GM12878 (cell line): ENCODE measurements at regions not wholly inside any gene's neighbourhood (a gene's known extent, or its start where the extent isn't known, plus 50 kb on each side); places are given as distances from the start of the nearest gene placed in this dataset.

ENCODE experiments used
- ATAC-seq: fragments of 200-7000 bp; cut with Tn5 transposase; 3 replicates; pipeline ENCODE4 v1.9.1; 2020; ENCODE audit warnings: mild to moderate bottlenecking, moderate library complexity
- BruUV-seq: library from RNA; stranded (reverse); fragments of 400-500 nt; replicated peaks from 2 replicates; lab custom pipeline; 2021; lab: Mats Ljungman, UMichigan
- CTCF ChIA-PET: fragments of 300-600 bp; sonication (Branson Sonifier 250); formaldehyde crosslinking; extraction: SDS; loops from one replicate; lab custom pipeline; 2021; ENCODE audit warnings: inconsistent platforms; lab: Yijun Ruan, JAX
- POLR2A ChIA-PET: fragments of 350-600 bp; formaldehyde crosslinking; extraction: SDS; loops from one replicate; lab custom pipeline; 2021; ENCODE audit warnings: inconsistent platforms; lab: Charles Lee
- RAD21 ChIA-PET: fragments of 300-600 bp; sonication (Branson Sonifier 250); formaldehyde crosslinking; loops from one replicate; lab custom pipeline; 2023; ENCODE audit warnings: antibody characterized with exemption; ENCODE audit not compliant: unreplicated experiment; lab: Charles Lee
- SMC1A ChIA-PET: fragments of 300-600 bp; sonication (Branson Sonifier 250); formaldehyde crosslinking; loops from one replicate; lab custom pipeline; 2023; ENCODE audit not compliant: unreplicated experiment, uncharacterized antibody; lab: Charles Lee
- DNase-seq: peaks from one replicate; pipeline ENCODE4 v3.0.0-alpha.2; 2011; ENCODE audit warnings: low read depth, low spot score
- FAIRE-seq: peaks from 3 replicates; lab custom pipeline; 2011; peaks lifted over from hg19 to GRCh38; lab: Jason Lieb, UNC
- H2AFZ ChIP-seq: 2 replicates; pipeline ENCODE4 v1.6.0; 2011; ENCODE audit warnings: low read depth, low read length, control low read depth; ENCODE audit not compliant: control insufficient read depth
- H3K27ac ChIP-seq: 2 replicates; pipeline ENCODE4 v1.5.1; 2011; ENCODE audit warnings: control low read depth; ENCODE audit not compliant: control insufficient read depth, insufficient read depth
- H3K27me3 ChIP-seq, 2 experiments: replicated peaks in 1 of 2; 2 replicates each; pipeline versions ENCODE4 v1.6.0 to v1.6.1; 2011; ENCODE audit warnings: low read length in 1 of 2; ENCODE audit not compliant: control insufficient read depth in 2 of 2, insufficient read depth in 2 of 2
- H3K36me3 ChIP-seq, 2 experiments: 2 replicates each; pipeline ENCODE4 v1.5.1; 2011; ENCODE audit warnings: low read length in 1 of 2; ENCODE audit not compliant: control insufficient read depth in 2 of 2, insufficient read depth in 2 of 2
- H3K4me1 ChIP-seq: 2 replicates; pipeline ENCODE4 v1.6.1; 2011; ENCODE audit warnings: mild to moderate bottlenecking, low read length, moderate library complexity, mixed read lengths; ENCODE audit not compliant: control insufficient read depth, insufficient read depth
- H3K4me2 ChIP-seq: 2 replicates; pipeline ENCODE4 v1.6.0; 2011; ENCODE audit warnings: control low read depth; ENCODE audit not compliant: control insufficient read depth, insufficient read depth
- H3K4me3 ChIP-seq: fragments of 200-600 bp; sonication (generic); 2 replicates; pipeline ENCODE4 v1.5.1; 2016
- H3K79me2 ChIP-seq: 2 replicates; pipeline ENCODE4 v1.6.0; 2011; ENCODE audit warnings: low read length; ENCODE audit not compliant: control insufficient read depth, insufficient read depth
- H3K9ac ChIP-seq: 2 replicates; pipeline ENCODE4 v1.8.0; 2011; ENCODE audit warnings: low read length, control low read depth, mixed read lengths; ENCODE audit not compliant: control insufficient read depth, insufficient read depth
- H3K9me3 ChIP-seq: replicated peaks from 3 replicates; pipeline ENCODE4 v1.5.1; 2011; ENCODE audit warnings: mild to moderate bottlenecking, low read length; ENCODE audit not compliant: control insufficient read depth, insufficient read depth
- H4K20me1 ChIP-seq: 2 replicates; pipeline ENCODE4 v1.6.0; 2011; ENCODE audit not compliant: control insufficient read depth, insufficient read depth
- CBX5 ChIP-seq: sonication (generic); IDR thresholded peaks from 2 replicates; pipeline ENCODE4 v1.6.1; 2016; ENCODE audit warnings: low read depth, moderate library complexity, mild to moderate bottlenecking, inconsistent platforms
- CHD4 ChIP-seq: fragments of 200-600 bp; sonication (generic); IDR thresholded peaks from 2 replicates; pipeline ENCODE4 v1.6.1; 2016; ENCODE audit warnings: mild to moderate bottlenecking
- HDAC2 ChIP-seq: fragments of 200-600 bp; sonication (generic); IDR thresholded peaks from 2 replicates; pipeline ENCODE4 v1.6.1; 2017
- MEF2A ChIP-seq: IDR thresholded peaks from 2 replicates; pipeline ENCODE4 v1.6.1; 2011; ENCODE audit warnings: low read depth, mild to moderate bottlenecking, low read length, moderate library complexity; ENCODE audit not compliant: insufficient read depth
- MTA3 ChIP-seq: IDR thresholded peaks from 2 replicates; pipeline ENCODE4 v1.6.1; 2012; ENCODE audit warnings: low read length, inconsistent platforms, borderline replicate concordance
- RCOR1 ChIP-seq: conservative IDR thresholded peaks from 2 replicates; pipeline ENCODE4 v1.6.1; 2012; ENCODE audit warnings: low read depth, low read length, improper control_type of control experiment
- SP1 ChIP-seq: IDR thresholded peaks from one replicate; pipeline ENCODE4 v1.6.1; 2011; ENCODE audit warnings: low read depth, low read length
- WGBS: methylation state at CpG from one replicate; pipeline ENCODE4 v1.1.6; 2016; ENCODE audit warnings: low lambda C conversion rate; ENCODE audit not compliant: insufficient replicate concordance, insufficient coverage; ENCODE audit errors: missing lambda C conversion rate; 5-methylcytosine and 5-hydroxymethylcytosine counted together
- in situ Hi-C: fragments of 300-500 bp; cut with MboI; formaldehyde crosslinking; loops from 9 replicates; pipeline ENCODE4 v1.14.3; 2018; ENCODE audit warnings: mixed read lengths
- intact Hi-C: fragments of 100-400 bp; cut with micrococcal nuclease; formaldehyde crosslinking; loops from one replicate; pipeline ENCODE4 v1.14.2; 2022; ENCODE audit not compliant: unreplicated experiment
- TF ChIP-seq, protein P1 (sequence below): fragments of 450-650 bp; IDR thresholded peaks from 2 replicates; pipeline ENCODE4 v1.6.1; 2017; ENCODE audit warnings: mild to moderate bottlenecking
- TF ChIP-seq, protein P2 (sequence below): fragments of 450-650 bp; IDR thresholded peaks from 2 replicates; pipeline ENCODE4 v1.6.1; 2017; ENCODE audit warnings: borderline replicate concordance
- TF ChIP-seq, protein P3 (sequence below): fragments of 150-350 bp; IDR thresholded peaks from 2 replicates; pipeline ENCODE4 v1.6.1; 2016; ENCODE audit warnings: low read depth, low read length
- TF ChIP-seq, protein P4 (sequence below): fragments of 450-650 bp; formaldehyde crosslinking; IDR thresholded peaks from 2 replicates; pipeline ENCODE4 v1.4.0; 2020; ENCODE audit warnings: mild to moderate bottlenecking, moderate library complexity

DNA sequence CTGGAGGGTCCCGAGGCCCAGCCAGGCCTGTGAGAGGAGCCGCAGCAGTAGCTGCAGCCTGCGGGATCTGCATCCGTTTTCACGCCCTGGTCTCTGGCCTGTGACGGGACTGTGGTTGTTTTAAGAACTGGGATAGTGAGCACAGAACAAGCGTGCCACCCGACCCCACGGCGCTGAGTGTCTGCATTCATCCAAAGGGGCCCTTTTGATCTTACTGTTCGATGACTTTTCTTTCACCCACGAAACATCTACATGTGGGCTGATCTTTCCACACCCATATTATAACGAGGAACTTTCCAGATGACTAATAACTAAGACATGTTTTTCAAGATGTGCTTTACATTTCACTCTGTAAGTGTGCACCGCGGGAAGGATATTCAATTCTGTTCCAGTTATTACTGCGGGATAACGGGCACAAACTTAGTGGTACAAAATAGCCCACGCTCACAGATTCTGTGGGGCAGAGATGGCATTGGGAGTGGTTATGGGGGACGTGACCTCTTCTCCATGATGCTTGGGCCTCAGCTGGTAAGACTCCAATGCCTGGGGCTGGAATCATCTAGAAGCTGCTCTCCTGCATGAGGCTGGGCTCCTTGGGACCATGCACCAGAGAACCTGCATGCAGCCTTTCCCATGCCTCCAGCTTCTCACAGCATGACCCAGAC lies 165.0 kb downstream of the SYK start:
- ChIA-PET CTCF (interaction anchor here (1.1 kb wide), 1 partner anchor 71 kb away, joined by 4 read pairs; no protein-coding TSS in a partner anchor), SMC1A (no interaction called here), POLR2A (no interaction called here), RAD21 (no interaction called here)
- Histone ChIP-seq H3K4me1 (peaks cover 5% of the 10 kb centered on the region), H3K9ac (no peak overlapping the region), H3K9me3 (no peaks in the 10 kb centered on the region), H3K4me2 (no peak overlapping the region), H2AFZ (no peak overlapping the region), H3K36me3 (no peaks in the 10 kb centered on the region), H3K27ac (no peak overlapping the region), H3K79me2 (no peaks in the 10 kb centered on the region), H4K20me1 (no peaks in the 10 kb centered on the region), H3K4me3 (no peak overlapping the region), H3K27me3 (peaks cover 0 to 5% of the 10 kb centered on the region in 2 experiments; a peak in 1 of 4 replicates)
- intact Hi-C loops (no loop called here), in situ Hi-C loops (no loop called here)
- BruUV-seq: no TSS peak
- DNase-seq (no peak), ATAC-seq (no peak), FAIRE-seq (no peak)
- WGBS: 34% methylated on average over 19 of the region's 19 CpGs
- TF ChIP-seq SP1 (no peak), CBX5 (no peak), MTA3 (no peak), RCOR1 (no peak), MEF2A (no peak), CHD4 (no peak), HDAC2 (no peak)
- TF ChIP-seq, protein P1, sequence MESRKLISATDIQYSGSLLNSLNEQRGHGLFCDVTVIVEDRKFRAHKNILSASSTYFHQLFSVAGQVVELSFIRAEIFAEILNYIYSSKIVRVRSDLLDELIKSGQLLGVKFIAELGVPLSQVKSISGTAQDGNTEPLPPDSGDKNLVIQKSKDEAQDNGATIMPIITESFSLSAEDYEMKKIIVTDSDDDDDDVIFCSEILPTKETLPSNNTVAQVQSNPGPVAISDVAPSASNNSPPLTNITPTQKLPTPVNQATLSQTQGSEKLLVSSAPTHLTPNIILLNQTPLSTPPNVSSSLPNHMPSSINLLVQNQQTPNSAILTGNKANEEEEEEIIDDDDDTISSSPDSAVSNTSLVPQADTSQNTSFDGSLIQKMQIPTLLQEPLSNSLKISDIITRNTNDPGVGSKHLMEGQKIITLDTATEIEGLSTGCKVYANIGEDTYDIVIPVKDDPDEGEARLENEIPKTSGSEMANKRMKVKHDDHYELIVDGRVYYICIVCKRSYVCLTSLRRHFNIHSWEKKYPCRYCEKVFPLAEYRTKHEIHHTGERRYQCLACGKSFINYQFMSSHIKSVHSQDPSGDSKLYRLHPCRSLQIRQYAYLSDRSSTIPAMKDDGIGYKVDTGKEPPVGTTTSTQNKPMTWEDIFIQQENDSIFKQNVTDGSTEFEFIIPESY: no peak
- TF ChIP-seq, protein P2, sequence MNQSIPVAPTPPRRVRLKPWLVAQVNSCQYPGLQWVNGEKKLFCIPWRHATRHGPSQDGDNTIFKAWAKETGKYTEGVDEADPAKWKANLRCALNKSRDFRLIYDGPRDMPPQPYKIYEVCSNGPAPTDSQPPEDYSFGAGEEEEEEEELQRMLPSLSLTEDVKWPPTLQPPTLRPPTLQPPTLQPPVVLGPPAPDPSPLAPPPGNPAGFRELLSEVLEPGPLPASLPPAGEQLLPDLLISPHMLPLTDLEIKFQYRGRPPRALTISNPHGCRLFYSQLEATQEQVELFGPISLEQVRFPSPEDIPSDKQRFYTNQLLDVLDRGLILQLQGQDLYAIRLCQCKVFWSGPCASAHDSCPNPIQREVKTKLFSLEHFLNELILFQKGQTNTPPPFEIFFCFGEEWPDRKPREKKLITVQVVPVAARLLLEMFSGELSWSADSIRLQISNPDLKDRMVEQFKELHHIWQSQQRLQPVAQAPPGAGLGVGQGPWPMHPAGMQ: no peak
- TF ChIP-seq, protein P3, sequence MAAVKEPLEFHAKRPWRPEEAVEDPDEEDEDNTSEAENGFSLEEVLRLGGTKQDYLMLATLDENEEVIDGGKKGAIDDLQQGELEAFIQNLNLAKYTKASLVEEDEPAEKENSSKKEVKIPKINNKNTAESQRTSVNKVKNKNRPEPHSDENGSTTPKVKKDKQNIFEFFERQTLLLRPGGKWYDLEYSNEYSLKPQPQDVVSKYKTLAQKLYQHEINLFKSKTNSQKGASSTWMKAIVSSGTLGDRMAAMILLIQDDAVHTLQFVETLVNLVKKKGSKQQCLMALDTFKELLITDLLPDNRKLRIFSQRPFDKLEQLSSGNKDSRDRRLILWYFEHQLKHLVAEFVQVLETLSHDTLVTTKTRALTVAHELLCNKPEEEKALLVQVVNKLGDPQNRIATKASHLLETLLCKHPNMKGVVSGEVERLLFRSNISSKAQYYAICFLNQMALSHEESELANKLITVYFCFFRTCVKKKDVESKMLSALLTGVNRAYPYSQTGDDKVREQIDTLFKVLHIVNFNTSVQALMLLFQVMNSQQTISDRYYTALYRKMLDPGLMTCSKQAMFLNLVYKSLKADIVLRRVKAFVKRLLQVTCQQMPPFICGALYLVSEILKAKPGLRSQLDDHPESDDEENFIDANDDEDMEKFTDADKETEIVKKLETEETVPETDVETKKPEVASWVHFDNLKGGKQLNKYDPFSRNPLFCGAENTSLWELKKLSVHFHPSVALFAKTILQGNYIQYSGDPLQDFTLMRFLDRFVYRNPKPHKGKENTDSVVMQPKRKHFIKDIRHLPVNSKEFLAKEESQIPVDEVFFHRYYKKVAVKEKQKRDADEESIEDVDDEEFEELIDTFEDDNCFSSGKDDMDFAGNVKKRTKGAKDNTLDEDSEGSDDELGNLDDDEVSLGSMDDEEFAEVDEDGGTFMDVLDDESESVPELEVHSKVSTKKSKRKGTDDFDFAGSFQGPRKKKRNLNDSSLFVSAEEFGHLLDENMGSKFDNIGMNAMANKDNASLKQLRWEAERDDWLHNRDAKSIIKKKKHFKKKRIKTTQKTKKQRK: no peak
- TF ChIP-seq, protein P4, sequence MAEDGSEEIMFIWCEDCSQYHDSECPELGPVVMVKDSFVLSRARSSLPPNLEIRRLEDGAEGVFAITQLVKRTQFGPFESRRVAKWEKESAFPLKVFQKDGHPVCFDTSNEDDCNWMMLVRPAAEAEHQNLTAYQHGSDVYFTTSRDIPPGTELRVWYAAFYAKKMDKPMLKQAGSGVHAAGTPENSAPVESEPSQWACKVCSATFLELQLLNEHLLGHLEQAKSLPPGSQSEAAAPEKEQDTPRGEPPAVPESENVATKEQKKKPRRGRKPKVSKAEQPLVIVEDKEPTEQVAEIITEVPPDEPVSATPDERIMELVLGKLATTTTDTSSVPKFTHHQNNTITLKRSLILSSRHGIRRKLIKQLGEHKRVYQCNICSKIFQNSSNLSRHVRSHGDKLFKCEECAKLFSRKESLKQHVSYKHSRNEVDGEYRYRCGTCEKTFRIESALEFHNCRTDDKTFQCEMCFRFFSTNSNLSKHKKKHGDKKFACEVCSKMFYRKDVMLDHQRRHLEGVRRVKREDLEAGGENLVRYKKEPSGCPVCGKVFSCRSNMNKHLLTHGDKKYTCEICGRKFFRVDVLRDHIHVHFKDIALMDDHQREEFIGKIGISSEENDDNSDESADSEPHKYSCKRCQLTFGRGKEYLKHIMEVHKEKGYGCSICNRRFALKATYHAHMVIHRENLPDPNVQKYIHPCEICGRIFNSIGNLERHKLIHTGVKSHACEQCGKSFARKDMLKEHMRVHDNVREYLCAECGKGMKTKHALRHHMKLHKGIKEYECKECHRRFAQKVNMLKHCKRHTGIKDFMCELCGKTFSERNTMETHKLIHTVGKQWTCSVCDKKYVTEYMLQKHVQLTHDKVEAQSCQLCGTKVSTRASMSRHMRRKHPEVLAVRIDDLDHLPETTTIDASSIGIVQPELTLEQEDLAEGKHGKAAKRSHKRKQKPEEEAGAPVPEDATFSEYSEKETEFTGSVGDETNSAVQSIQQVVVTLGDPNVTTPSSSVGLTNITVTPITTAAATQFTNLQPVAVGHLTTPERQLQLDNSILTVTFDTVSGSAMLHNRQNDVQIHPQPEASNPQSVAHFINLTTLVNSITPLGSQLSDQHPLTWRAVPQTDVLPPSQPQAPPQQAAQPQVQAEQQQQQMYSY (CRISPR knock-in tag): no peak
